Smooth muscle cell (in vitro differentiated cells): ENCODE measurements at regions not wholly inside any gene's neighbourhood (a gene's known extent, or its start where the extent isn't known, plus 50 kb on each side); places are given as distances from the start of the nearest gene placed in this dataset.

ENCODE experiments used
- DNase-seq: peaks from one replicate; lab custom pipeline; 2025; ENCODE audit not compliant: unreplicated experiment; lab: John Stamatoyannopoulos, UW
- H2AFZ ChIP-seq: fragments of 200-600 bp; sonication (generic); 2 replicates; pipeline ENCODE4 v1.6.0; 2016; ENCODE audit warnings: antibody characterized with exemption, low read depth, mild to moderate bottlenecking
- H3F3A ChIP-seq: fragments of 200-600 bp; sonication (generic); 2 replicates; pipeline ENCODE4 v1.6.0; 2017; ENCODE audit warnings: antibody characterized with exemption, low read depth
- H3K27ac ChIP-seq: fragments of 200-600 bp; sonication (generic); 2 replicates; pipeline ENCODE4 v1.5.1; 2016; ENCODE audit warnings: low read depth, mild to moderate bottlenecking
- H3K27me3 ChIP-seq: fragments of 200-600 bp; sonication (generic); 2 replicates; pipeline ENCODE4 v1.6.1; 2016; ENCODE audit warnings: low read depth, mild to moderate bottlenecking
- H3K36me3 ChIP-seq: fragments of 200-600 bp; sonication (generic); 2 replicates; pipeline ENCODE4 v1.5.1; 2016; ENCODE audit warnings: low read depth
- H3K4me1 ChIP-seq: fragments of 200-600 bp; sonication (generic); 2 replicates; pipeline ENCODE4 v1.5.1; 2016; ENCODE audit warnings: low read depth
- H3K4me2 ChIP-seq: fragments of 200-600 bp; sonication (generic); 2 replicates; pipeline ENCODE4 v1.6.0; 2016; ENCODE audit warnings: mild to moderate bottlenecking
- H3K4me3 ChIP-seq: fragments of 200-600 bp; sonication (generic); 2 replicates; pipeline ENCODE4 v1.5.1; 2016; ENCODE audit warnings: mild to moderate bottlenecking
- H3K79me2 ChIP-seq: fragments of 200-600 bp; sonication (generic); 2 replicates; pipeline ENCODE4 v1.6.0; 2016; ENCODE audit warnings: low read depth, mild to moderate bottlenecking
- H3K9ac ChIP-seq: fragments of 200-600 bp; sonication (generic); 2 replicates; pipeline ENCODE4 v1.6.0; 2016; ENCODE audit warnings: low read depth
- H3K9me3 ChIP-seq: fragments of 200-600 bp; sonication (generic); replicated peaks from 2 replicates; pipeline ENCODE4 v1.5.1; 2016; ENCODE audit warnings: low read depth
- H4K20me1 ChIP-seq: fragments of 200-600 bp; sonication (generic); 2 replicates; pipeline ENCODE4 v1.6.0; 2016; ENCODE audit warnings: low read depth
- CTCF ChIP-seq: fragments of 200-600 bp; sonication (generic); IDR thresholded peaks from 2 replicates; pipeline ENCODE4 v1.5.1; 2017; ENCODE audit warnings: borderline replicate concordance, mild to moderate bottlenecking, antibody characterized with exemption; ENCODE audit not compliant: insufficient read depth, poor library complexity, severe bottlenecking
- WGBS: methylation state at CpG from one replicate; pipeline ENCODE4 v1.1.7; 2016; ENCODE audit warnings: low lambda C conversion rate; 5-methylcytosine and 5-hydroxymethylcytosine counted together

- no peak overlapping the region for H3K27ac ChIP-seq
- H3K9me3 ChIP-seq, result no peaks in the 10 kb centered on the region
- no peaks in the 10 kb centered on the region for H3F3A ChIP-seq
- no peak overlapping the region for H3K9ac ChIP-seq
- no peak overlapping the region for H3K4me2 ChIP-seq
- H3K36me3 ChIP-seq, result no peaks in the 10 kb centered on the region
- no peaks in the 10 kb centered on the region for H3K27me3 ChIP-seq
- 25% methylated on average over 1 of the region's 1 CpG for WGBS
- H3K4me3 ChIP-seq, result no peak overlapping the region
- H3K79me2 ChIP-seq, result no peaks in the 10 kb centered on the region
- no peak for TF ChIP-seq CTCF
- H4K20me1 ChIP-seq, result no peaks in the 10 kb centered on the region
- no peaks in the 10 kb centered on the region for H3K4me1 ChIP-seq
- no peak for DNase-seq
- peak overlapping the region; percentile 57 for H2AFZ ChIP-seq
These were observed 483.5 kb downstream of the ADGRL2 start for GRCh38 chr1:82284213-82284612.

GRCh38 chr1:82279241-82279640, 478.5 kb downstream of the ADGRL2 start:
- Histone ChIP-seq H3K4me1 (no peaks in the 10 kb centered on the region), H3K4me3 (no peak overlapping the region), H3F3A (no peaks in the 10 kb centered on the region), H3K79me2 (no peaks in the 10 kb centered on the region), H3K27ac (no peak overlapping the region), H3K9me3 (no peaks in the 10 kb centered on the region), H3K36me3 (no peaks in the 10 kb centered on the region), H3K9ac (no peak overlapping the region), H3K27me3 (no peaks in the 10 kb centered on the region), H2AFZ (no peak overlapping the region), H3K4me2 (no peak overlapping the region), H4K20me1 (no peaks in the 10 kb centered on the region)
- 90% methylated on average over 6 of the region's 6 CpGs for WGBS
- no peak for TF ChIP-seq CTCF
- no peak for DNase-seq

GRCh38 chr1:82273816-82274215, 473.1 kb downstream of the ADGRL2 start:
- no peaks in the 10 kb centered on the region for H3K36me3 ChIP-seq
- H4K20me1 ChIP-seq, result no peaks in the 10 kb centered on the region
- no peaks in the 10 kb centered on the region for H3K79me2 ChIP-seq
- H2AFZ ChIP-seq, result peak overlapping the region; percentile 32
- no peak overlapping the region for H3K4me2 ChIP-seq
- H3K27ac ChIP-seq, result no peak overlapping the region
- H3K4me1 ChIP-seq, result no peaks in the 10 kb centered on the region
- 68% methylated on average over 2 of the region's 2 CpGs for WGBS
- no peak overlapping the region for H3K4me3 ChIP-seq
- no peaks in the 10 kb centered on the region for H3K27me3 ChIP-seq
- H3K9ac ChIP-seq, result no peak overlapping the region
- DNase-seq, result no peak
- no peaks in the 10 kb centered on the region for H3K9me3 ChIP-seq
- no peaks in the 10 kb centered on the region for H3F3A ChIP-seq
- no peak for TF ChIP-seq CTCF

- Histone ChIP-seq H3K4me1 (no peaks in the 10 kb centered on the region), H3K4me3 (no peak overlapping the region), H3K4me2 (no peak overlapping the region), H3K27me3 (no peaks in the 10 kb centered on the region), H4K20me1 (no peaks in the 10 kb centered on the region), H3K27ac (no peak overlapping the region), H3K9ac (no peak overlapping the region), H3K79me2 (no peaks in the 10 kb centered on the region), H3K9me3 (no peaks in the 10 kb centered on the region), H3F3A (no peaks in the 10 kb centered on the region), H3K36me3 (no peaks in the 10 kb centered on the region), H2AFZ (no peak overlapping the region)
- DNase-seq, result no peak
- TF ChIP-seq CTCF, result no peak
- WGBS, result 32% methylated on average over 5 of the region's 5 CpGs
These were observed 468.7 kb downstream of the ADGRL2 start for GRCh38 chr1:82269431-82269830.
